H9 (cell line): ENCODE measurements at regions not wholly inside any gene's neighbourhood (a gene's known extent, or its start where the extent isn't known, plus 50 kb on each side); places are given as distances from the start of the nearest gene placed in this dataset.

Source experiments
- DNase-seq: peaks from one replicate; pipeline ENCODE4 v3.0.0-alpha.2; 2017
- H2AFZ ChIP-seq: one replicate; pipeline ENCODE4 v1.6.1; 2013; ENCODE audit warnings: mild to moderate bottlenecking, low read length, control low read depth, moderate library complexity
- H2AK5ac ChIP-seq: 2 replicates; pipeline ENCODE4 v1.6.1; 2013; ENCODE audit warnings: low read length, control low read depth, mixed read lengths; ENCODE audit not compliant: insufficient read length
- H2BK120ac ChIP-seq: one replicate; pipeline ENCODE4 v1.6.1; 2013; ENCODE audit warnings: low read depth, mild to moderate bottlenecking, low read length, control low read depth, inconsistent platforms; ENCODE audit not compliant: poor library complexity, severe bottlenecking
- H2BK12ac ChIP-seq: 2 replicates; pipeline ENCODE4 v1.6.1; 2013; ENCODE audit warnings: low read length, control low read depth, mixed read lengths, low read depth; ENCODE audit not compliant: insufficient read length
- H2BK15ac ChIP-seq: 2 replicates; pipeline ENCODE4 v1.6.1; 2013; ENCODE audit warnings: low read depth, low read length, control low read depth
- H2BK20ac ChIP-seq: one replicate; pipeline ENCODE4 v1.6.1; 2013; ENCODE audit warnings: low read depth, mild to moderate bottlenecking, low read length, control low read depth, inconsistent platforms; ENCODE audit not compliant: poor library complexity, severe bottlenecking
- H2BK5ac ChIP-seq: 2 replicates; pipeline ENCODE4 v1.6.1; 2013; ENCODE audit warnings: low read length, control low read depth, mixed read lengths; ENCODE audit not compliant: insufficient read length
- H3K14ac ChIP-seq: 2 replicates; pipeline ENCODE4 v1.6.1; 2013; ENCODE audit warnings: low read length, control low read depth; ENCODE audit not compliant: insufficient read depth
- H3K18ac ChIP-seq: 2 replicates; pipeline ENCODE4 v1.6.1; 2013; ENCODE audit warnings: low read depth, mild to moderate bottlenecking, mixed read lengths, low read length, control low read depth; ENCODE audit not compliant: insufficient read length
- H3K23ac ChIP-seq: 2 replicates; pipeline ENCODE4 v1.6.1; 2013; ENCODE audit warnings: low read length, control low read depth, mixed read lengths, low read depth; ENCODE audit not compliant: insufficient read length
- H3K23me2 ChIP-seq: 2 replicates; pipeline ENCODE4 v1.6.1; 2013; ENCODE audit warnings: low read depth, mild to moderate bottlenecking, mixed read lengths, low read length, control low read depth; ENCODE audit not compliant: insufficient read length, poor library complexity, severe bottlenecking
- H3K27ac ChIP-seq: 2 replicates; pipeline ENCODE4 v1.5.1; 2013; ENCODE audit warnings: low read length, control low read depth, mixed read lengths, low read depth; ENCODE audit not compliant: insufficient read length
- H3K27me3 ChIP-seq: 2 replicates; pipeline ENCODE4 v1.6.1; 2013; ENCODE audit warnings: low read length, control low read depth, inconsistent platforms; ENCODE audit not compliant: insufficient read depth
- H3K4ac ChIP-seq: 2 replicates; pipeline ENCODE4 v1.6.1; 2013; ENCODE audit warnings: low read depth, mild to moderate bottlenecking, control low read depth, inconsistent platforms, low read length, moderate library complexity
- H3K4me1 ChIP-seq: 2 replicates; pipeline ENCODE4 v1.6.1; 2013; ENCODE audit warnings: low read length, control low read depth, inconsistent platforms; ENCODE audit not compliant: insufficient read depth
- H3K4me2 ChIP-seq: 2 replicates; pipeline ENCODE4 v1.6.1; 2013; ENCODE audit warnings: low read length, control low read depth, mixed read lengths; ENCODE audit not compliant: insufficient read length, insufficient read depth
- H3K56ac ChIP-seq: 2 replicates; pipeline ENCODE4 v1.6.1; 2013; ENCODE audit warnings: low read depth, mild to moderate bottlenecking, mixed read lengths, low read length, control low read depth; ENCODE audit not compliant: insufficient read length
- H3K79me1 ChIP-seq: 2 replicates; pipeline ENCODE4 v1.6.1; 2013; ENCODE audit warnings: low read depth, mild to moderate bottlenecking, moderate library complexity, low read length, control low read depth, inconsistent platforms; ENCODE audit not compliant: insufficient read depth, poor library complexity, severe bottlenecking
- H3K79me2 ChIP-seq: 2 replicates; pipeline ENCODE4 v1.6.1; 2013; ENCODE audit warnings: low read length, control low read depth, inconsistent platforms; ENCODE audit not compliant: insufficient read depth
- H3K9ac ChIP-seq: 2 replicates; pipeline ENCODE4 v1.6.1; 2013; ENCODE audit warnings: low read length, control low read depth, mixed read lengths; ENCODE audit not compliant: insufficient read length; ENCODE audit errors: extremely low read depth
- H3K9me3 ChIP-seq: one replicate; pipeline ENCODE4 v1.6.1; 2013; ENCODE audit warnings: low read depth, low read length, inconsistent platforms; ENCODE audit not compliant: control insufficient read depth
- H3T11ph ChIP-seq: one replicate; pipeline ENCODE4 v1.6.1; 2013; ENCODE audit warnings: mild to moderate bottlenecking, low read length, control low read depth, inconsistent platforms
- H4K20me1 ChIP-seq: one replicate; pipeline ENCODE4 v1.6.1; 2013; ENCODE audit not compliant: control insufficient read depth, insufficient read length, insufficient read depth
- H4K5ac ChIP-seq: 2 replicates; pipeline ENCODE4 v1.6.1; 2013; ENCODE audit warnings: low read depth, mild to moderate bottlenecking, mixed read lengths, low read length, control low read depth; ENCODE audit not compliant: insufficient read length
- H4K8ac ChIP-seq: replicated peaks from 2 replicates; pipeline ENCODE4 v1.6.1; 2013; ENCODE audit warnings: low read length, control low read depth, mixed read lengths, low read depth; ENCODE audit not compliant: insufficient read length
- H4K91ac ChIP-seq: 2 replicates; pipeline ENCODE4 v1.6.1; 2013; ENCODE audit warnings: low read depth, mild to moderate bottlenecking, moderate library complexity, mixed read lengths, low read length, control low read depth; ENCODE audit not compliant: insufficient read length
- H3K27ac Mint-ChIP-seq, 3 experiments: 2 replicates in 2 of 3; 3 replicates in 1 of 3; pipeline ENCODE4 v1.8.0; 2020 to 2021; ENCODE audit warnings: mixed read lengths in 3 of 3, mild to moderate bottlenecking in 1 of 3, moderate library complexity in 1 of 3
- H3K27me3 Mint-ChIP-seq: 2 replicates; pipeline ENCODE4 v1.8.0; 2021; ENCODE audit warnings: low read depth, mild to moderate bottlenecking, moderate library complexity, mixed read lengths
- H3K36me3 Mint-ChIP-seq, 3 experiments: 2 replicates in 2 of 3; 3 replicates in 1 of 3; pipeline ENCODE4 v1.8.0; 2020 to 2021; ENCODE audit warnings: low read depth in 3 of 3, mixed read lengths in 3 of 3; ENCODE audit not compliant: insufficient read depth in 1 of 3
- H3K4me1 Mint-ChIP-seq, 2 experiments: 2 replicates each; pipeline ENCODE4 v1.8.0; 2020; ENCODE audit warnings: mixed read lengths in 2 of 2
- H3K4me3 Mint-ChIP-seq, 2 experiments: 2 replicates in 1 of 2; 3 replicates in 1 of 2; pipeline ENCODE4 v1.8.0; 2020 to 2021; ENCODE audit warnings: mild to moderate bottlenecking in 2 of 2, mixed read lengths in 2 of 2, moderate library complexity in 1 of 2
- H3K9me3 Mint-ChIP-seq, 2 experiments: 2 replicates in 1 of 2; 3 replicates in 1 of 2; pipeline ENCODE4 v1.8.0; 2020; ENCODE audit warnings: mild to moderate bottlenecking in 2 of 2, mixed read lengths in 2 of 2, moderate library complexity in 1 of 2
- CTCF ChIP-seq: fragments of 200-600 bp; sonication (generic); conservative IDR thresholded peaks from 3 replicates; pipeline ENCODE4 v1.8.0; 2021; ENCODE audit warnings: antibody characterized with exemption, mild to moderate bottlenecking
- WGBS: extraction: QIAGEN DNeasy Blood & Tissue Kit; methylation state at CpG from one replicate; pipeline ENCODE4 v1.1.7; 2013; ENCODE audit warnings: missing lambda C conversion rate, low lambda C conversion rate, mixed read lengths; ENCODE audit not compliant: insufficient read length; ENCODE audit errors: extremely low coverage; 5-methylcytosine and 5-hydroxymethylcytosine counted together

DNA sequence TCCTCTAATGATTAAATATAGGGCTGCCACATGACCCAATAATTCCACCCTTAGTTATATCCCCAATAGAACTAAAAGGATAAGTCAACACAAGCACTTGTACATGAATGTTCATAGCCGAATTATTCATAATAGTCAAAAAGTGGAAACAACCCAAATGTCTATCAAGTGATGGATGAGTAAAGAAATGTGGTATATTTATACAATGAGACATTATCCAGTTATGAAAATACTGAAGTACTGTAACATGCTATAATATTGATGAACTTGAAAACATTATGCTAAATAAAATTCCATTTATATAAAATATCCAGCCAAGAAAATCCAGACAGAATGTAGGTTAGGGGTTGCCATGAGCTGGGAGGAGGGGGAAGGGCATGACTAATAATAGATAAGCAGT is 436.7 kb upstream of the AADAT start:
- no peak for TF ChIP-seq CTCF
- no peaks in the 10 kb centered on the region for H3K79me2 ChIP-seq

More for the DNA sequence above, 436.7 kb upstream of the AADAT start:
- Histone ChIP-seq H3K27ac (no peak overlapping the region), H3K9ac (no peak overlapping the region), H4K20me1 (no peaks in the 10 kb centered on the region), H2BK20ac (no peak overlapping the region), H4K5ac (no peak overlapping the region), H2AFZ (no peak overlapping the region), H3K4ac (no peak overlapping the region), H3K23ac (no peak overlapping the region), H3K56ac (no peak overlapping the region), H3K9me3 (no peaks in the 10 kb centered on the region), H2BK120ac (no peak overlapping the region), H3K14ac (no peak overlapping the region), H4K91ac (no peak overlapping the region), H2BK12ac (no peak overlapping the region), H3K27me3 (no peaks in the 10 kb centered on the region), H2AK5ac (no peak overlapping the region), H2BK5ac (no peak overlapping the region), H3K4me1 (no peaks in the 10 kb centered on the region), H3K23me2 (no peaks in the 10 kb centered on the region), H3K18ac (no peak overlapping the region), H2BK15ac (no peak overlapping the region), H3T11ph (no peak overlapping the region), H3K79me1 (no peaks in the 10 kb centered on the region), H3K4me2 (no peak overlapping the region), H4K8ac (no peak overlapping the region)
- Mint-ChIP-seq H3K4me1 (no peaks in the 10 kb centered on the region), H3K4me3 (no peak overlapping the region), H3K9me3 (no peaks in the 10 kb centered on the region), H3K36me3 (no peaks in the 10 kb centered on the region), H3K27ac (no peak overlapping the region), H3K27me3 (no peaks in the 10 kb centered on the region)
- DNase-seq = no peak
- no CpG with 5 or more reads among the region's 1 CpG for WGBS
